H1 (cell line): ENCODE measurements at regions not wholly inside any gene's neighbourhood (a gene's known extent, or its start where the extent isn't known, plus 50 kb on each side); places are given as distances from the start of the nearest gene placed in this dataset.

Experiments
- CTCF ChIA-PET: fragments of 300-600 bp; sonication (Branson Sonifier 250); formaldehyde crosslinking; loops from one replicate; lab custom pipeline; 2021; ENCODE audit not compliant: partially characterized antibody; lab: Charles Lee
- POLR2A ChIA-PET: fragments of 300-600 bp; sonication (Branson Sonifier 250); formaldehyde crosslinking; loops from one replicate; lab custom pipeline; 2021; ENCODE audit warnings: inconsistent platforms; ENCODE audit not compliant: partially characterized antibody; lab: Charles Lee
- DNase-seq, 2 experiments: peaks; one replicate each; pipeline versions ENCODE4 v3.0.0 to v3.0.0-alpha.2; 2010 to 2022; ENCODE audit warnings: low spot score in 2 of 2, low read depth in 1 of 2, mixed read lengths in 1 of 2
- FAIRE-seq: peaks from 2 replicates; lab custom pipeline; 2011; peaks lifted over from hg19 to GRCh38; lab: Jason Lieb, UNC
- H2AFZ ChIP-seq: 2 replicates; pipeline ENCODE4 v1.8.1; 2012; ENCODE audit warnings: low read length, inconsistent platforms
- H2AK5ac ChIP-seq: 2 replicates; pipeline ENCODE4 v1.6.1; 2013; ENCODE audit warnings: low read depth, low read length
- H2BK120ac ChIP-seq: replicated peaks from 2 replicates; pipeline ENCODE3; 2013; ENCODE audit warnings: low read depth, low read length, inconsistent platforms
- H2BK12ac ChIP-seq: 2 replicates; pipeline ENCODE4 v1.6.1; 2013; ENCODE audit warnings: low read depth, low read length
- H2BK15ac ChIP-seq: 2 replicates; pipeline ENCODE4 v1.6.1; 2013; ENCODE audit warnings: low read length
- H2BK20ac ChIP-seq: 2 replicates; pipeline ENCODE4 v1.6.1; 2013; ENCODE audit warnings: low read length
- H2BK5ac ChIP-seq: 2 replicates; pipeline ENCODE4 v1.6.1; 2013; ENCODE audit warnings: low read depth, low read length
- H3K14ac ChIP-seq: 2 replicates; pipeline ENCODE4 v1.6.1; 2013; ENCODE audit warnings: inconsistent platforms; ENCODE audit not compliant: insufficient read length
- H3K18ac ChIP-seq: 2 replicates; pipeline ENCODE4 v1.6.1; 2013; ENCODE audit warnings: low read length; ENCODE audit errors: extremely low read depth
- H3K23ac ChIP-seq: 2 replicates; pipeline ENCODE4 v1.6.1; 2013; ENCODE audit warnings: inconsistent platforms; ENCODE audit not compliant: insufficient read length
- H3K23me2 ChIP-seq: 2 replicates; pipeline ENCODE4 v1.6.1; 2013; ENCODE audit warnings: low read depth, low read length
- H3K27ac ChIP-seq: 2 replicates; pipeline ENCODE4 v1.6.1; 2011; ENCODE audit warnings: low read depth, low read length, inconsistent platforms
- H3K27me3 ChIP-seq, 4 experiments: replicated peaks in 1 of 4; 1 replicate in 1 of 4; 2 replicates in 3 of 4; pipeline versions ENCODE4 v1.6.1 to v1.8.1; 2011 to 2013; ENCODE audit warnings: low read length in 3 of 4, mild to moderate bottlenecking in 3 of 4, inconsistent platforms in 2 of 4, mixed read lengths in 2 of 4, moderate library complexity in 1 of 4; ENCODE audit not compliant: control insufficient read depth in 3 of 4, insufficient read depth in 3 of 4; ENCODE audit errors: extremely low read depth in 1 of 4
- H3K36me3 ChIP-seq, 4 experiments: 2 replicates each; pipeline versions ENCODE4 v1.6.1 to v1.8.1; 2011 to 2013; ENCODE audit warnings: mild to moderate bottlenecking in 4 of 4, low read length in 3 of 4, moderate library complexity in 2 of 4, control low read depth in 1 of 4, inconsistent platforms in 1 of 4; ENCODE audit not compliant: insufficient read depth in 4 of 4, control insufficient read depth in 2 of 4
- H3K4ac ChIP-seq: replicated peaks from 2 replicates; pipeline ENCODE3; 2013; ENCODE audit warnings: low read length, low read depth, mixed read lengths, inconsistent platforms; ENCODE audit not compliant: insufficient read length
- H3K4me1 ChIP-seq, 4 experiments: replicated peaks in 1 of 4; 1 replicate in 1 of 4; 2 replicates in 3 of 4; pipeline versions ENCODE4 v1.6.1 to v1.8.1; 2011 to 2013; ENCODE audit warnings: low read length in 3 of 4, inconsistent platforms in 2 of 4, mixed read lengths in 1 of 4; ENCODE audit not compliant: insufficient read depth in 4 of 4, control insufficient read depth in 3 of 4
- H3K4me2 ChIP-seq, 2 experiments: 2 replicates each; pipeline versions ENCODE4 v1.6.1 to v1.8.1; 2011 to 2013; ENCODE audit warnings: low read depth in 2 of 2, low read length in 2 of 2, control low read depth in 1 of 2, inconsistent platforms in 1 of 2, mild to moderate bottlenecking in 1 of 2; ENCODE audit not compliant: insufficient read depth in 1 of 2
- H3K4me3 ChIP-seq, 4 experiments: fragments of 200-600, 300-600 bp in 1 of 4; sonication (generic), shearing (Covaris generic), sonication (Bioruptor Twin) in 1 of 4; 2 replicates each; pipeline versions ENCODE4 v1.5.1 to v1.8.1; 2011 to 2016; ENCODE audit warnings: low read length in 4 of 4, low read depth in 3 of 4, control low read depth in 2 of 4, inconsistent platforms in 2 of 4, mild to moderate bottlenecking in 2 of 4, mixed read lengths in 1 of 4, moderate library complexity in 1 of 4; ENCODE audit not compliant: insufficient read depth in 2 of 4; ENCODE audit errors: extremely low read depth in 1 of 4
- H3K56ac ChIP-seq: replicated peaks from 2 replicates; pipeline ENCODE3; 2013; ENCODE audit warnings: low read depth, mild to moderate bottlenecking, mixed read lengths, low read length, inconsistent platforms; ENCODE audit not compliant: insufficient read length
- H3K79me1 ChIP-seq: 2 replicates; pipeline ENCODE4 v1.6.1; 2013; ENCODE audit warnings: low read depth, low read length, control low read depth
- H3K79me2 ChIP-seq, 2 experiments: 2 replicates each; pipeline versions ENCODE4 v1.6.1 to v1.8.1; 2012 to 2013; ENCODE audit warnings: low read length in 2 of 2, mild to moderate bottlenecking in 2 of 2, inconsistent platforms in 1 of 2; ENCODE audit not compliant: insufficient read depth in 2 of 2, control insufficient read depth in 1 of 2
- H3K9ac ChIP-seq, 4 experiments: replicated peaks in 1 of 4; 1 replicate in 1 of 4; 2 replicates in 3 of 4; pipeline versions ENCODE4 v1.6.1 to v1.8.1; 2011 to 2013; ENCODE audit warnings: low read depth in 3 of 4, low read length in 3 of 4, control low read depth in 2 of 4, mild to moderate bottlenecking in 2 of 4, moderate library complexity in 2 of 4, inconsistent platforms in 1 of 4; ENCODE audit errors: extremely low read depth in 1 of 4
- H3K9me3 ChIP-seq, 2 experiments: 2 replicates each; pipeline versions ENCODE4 v1.6.1 to v1.8.1; 2012 to 2013; ENCODE audit warnings: mild to moderate bottlenecking in 2 of 2, moderate library complexity in 2 of 2, control low read depth in 1 of 2, inconsistent platforms in 1 of 2, low read depth in 1 of 2, low read length in 1 of 2, mixed read lengths in 1 of 2; ENCODE audit not compliant: insufficient read depth in 2 of 2
- H4K20me1 ChIP-seq, 2 experiments: replicated peaks in 1 of 2; 2 replicates each; pipeline versions ENCODE3 to v1.8.1; 2011 to 2013; ENCODE audit warnings: inconsistent platforms in 2 of 2, low read length in 2 of 2, mild to moderate bottlenecking in 1 of 2; ENCODE audit not compliant: insufficient read depth in 2 of 2, control insufficient read depth in 1 of 2
- H4K5ac ChIP-seq: 2 replicates; pipeline ENCODE4 v1.6.1; 2013; ENCODE audit warnings: low read length, low read depth, mixed read lengths, inconsistent platforms; ENCODE audit not compliant: insufficient read length
- H4K8ac ChIP-seq: 2 replicates; pipeline ENCODE4 v1.8.0; 2013; ENCODE audit warnings: mild to moderate bottlenecking, moderate library complexity, low read length, inconsistent platforms; ENCODE audit not compliant: insufficient read depth; ENCODE audit errors: extremely low read depth
- H4K91ac ChIP-seq: replicated peaks from 2 replicates; pipeline ENCODE3; 2013; ENCODE audit warnings: low read length, mixed read lengths, inconsistent platforms; ENCODE audit not compliant: insufficient read length
- BRCA1 ChIP-seq: IDR thresholded peaks from 2 replicates; pipeline ENCODE4 v1.6.1; 2012; ENCODE audit warnings: low read depth, low read length, improper control_type of control experiment
- SAP30 ChIP-seq: fragments of 300-600 bp; sonication (generic); IDR thresholded peaks from 2 replicates; pipeline ENCODE4 v1.7.1; 2012; ENCODE audit warnings: low read length, moderate library complexity, mild to moderate bottlenecking, inconsistent platforms; ENCODE audit not compliant: insufficient read depth, insufficient replicate concordance
- TBP ChIP-seq: IDR thresholded peaks from 2 replicates; pipeline ENCODE4 v1.6.1; 2011; ENCODE audit warnings: low read depth, low read length, improper control_type of control experiment
- YY1 ChIP-seq: IDR thresholded peaks from 2 replicates; pipeline ENCODE4 v1.6.1; 2011; ENCODE audit warnings: low read depth, mild to moderate bottlenecking, low read length
- ZNF274 ChIP-seq: IDR thresholded peaks from 2 replicates; pipeline ENCODE4 v1.7.0; 2012; ENCODE audit warnings: low read length, borderline replicate concordance; ENCODE audit errors: extremely low read depth
- WGBS, 2 experiments: shearing (Covaris generic) in 1 of 2; methylation state at CpG; one replicate each; pipeline versions ENCODE4 v1.1.6 to v1.1.7; 2013 to 2015; ENCODE audit warnings: low lambda C conversion rate in 2 of 2, mixed read lengths in 2 of 2, inconsistent platforms in 1 of 2, low coverage in 1 of 2, missing lambda C conversion rate in 1 of 2; ENCODE audit not compliant: insufficient replicate concordance in 2 of 2, insufficient coverage in 1 of 2, insufficient read length in 1 of 2; ENCODE audit errors: extremely low coverage in 1 of 2, missing lambda C conversion rate in 1 of 2; 5-methylcytosine and 5-hydroxymethylcytosine counted together

GRCh38 chr10:6894405-6894804 is 314.3 kb upstream of the PRKCQ start:
- Histone ChIP-seq H3K4me3 (no peak overlapping the region), H2BK12ac (peak overlapping the region; percentile 30; the same call in 1 of the 2 replicates), H3K36me3 (no peaks in the 10 kb centered on the region), H2BK5ac (no peak overlapping the region), H3K27me3 (no peaks in the 10 kb centered on the region; a peak in 1 of 7 replicates), H3K79me2 (no peaks in the 10 kb centered on the region), H4K5ac (no peak overlapping the region), H4K20me1 (no peaks in the 10 kb centered on the region), H3K27ac (no peak overlapping the region), H3K14ac (no peak overlapping the region), H3K4ac (no peak overlapping the region), H2AFZ (peak overlapping the region; percentile 1; the same call in 1 of the 2 replicates), H2AK5ac (no peak overlapping the region), H2BK15ac (peak overlapping the region; percentile 24; the same call in 1 of the 2 replicates), H3K4me1 (peaks cover 1 to 10% (median 2%) of the 10 kb centered on the region in 4 experiments; a peak in 4 of 7 replicates), H2BK120ac (no peak overlapping the region), H3K9me3 (no peaks in the 10 kb centered on the region), H2BK20ac (0 out of 2 replicates have a peak overlapping the region, but pooled peaks have one; percentile 5), H3K18ac (no peak overlapping the region), H3K79me1 (no peaks in the 10 kb centered on the region), H4K91ac (no peak overlapping the region), H3K4me2 (no peak overlapping the region), H4K8ac (no peak overlapping the region), H3K23ac (no peak overlapping the region), H3K23me2 (no peaks in the 10 kb centered on the region), H3K56ac (no peak overlapping the region), H3K9ac (no peak overlapping the region)
- ChIA-PET CTCF (no interaction called here), POLR2A (no interaction called here)
- TF ChIP-seq ZNF274 (no peak), YY1 (no peak), TBP (no peak), BRCA1 (no peak), SAP30 (no peak)
- 88% methylated on average over 2 of the region's 2 CpGs; no CpG with 5 or more reads in 1 of the 2 experiments for WGBS, 2 experiments
- FAIRE-seq (peak; percentile 36), DNase-seq (no peak)
